Right ventricle myocardium superior (tissue), 1 donor: ENCODE measurements at regions not wholly inside any gene's neighbourhood (a gene's known extent, or its start where the extent isn't known, plus 50 kb on each side); places are given as distances from the start of the nearest gene placed in this dataset.
"Not testable (repeated sequence)": the region's sequence is repeated elsewhere in the genome, so short reads cannot be mapped to it uniquely, and the experiment has no call there.

Experiments used
- ATAC-seq: fragments of 200-7000 bp; cut with Tn5 transposase; one replicate; pipeline ENCODE4 v1.9.1; 2020; ENCODE audit warnings: mild to moderate bottlenecking; ENCODE audit not compliant: poor library complexity
- DNase-seq: peaks from one replicate; pipeline ENCODE4 v3.0.0-alpha.2; 2020
- intact Hi-C: fragments of 100-400 bp; cut with DNase I; formaldehyde crosslinking; loops from one replicate; pipeline ENCODE4 v1.11.2; 2022
- donor health status: DM: no; HTN: yes; CAD: no; lungs with severe emphysema.

DNA sequence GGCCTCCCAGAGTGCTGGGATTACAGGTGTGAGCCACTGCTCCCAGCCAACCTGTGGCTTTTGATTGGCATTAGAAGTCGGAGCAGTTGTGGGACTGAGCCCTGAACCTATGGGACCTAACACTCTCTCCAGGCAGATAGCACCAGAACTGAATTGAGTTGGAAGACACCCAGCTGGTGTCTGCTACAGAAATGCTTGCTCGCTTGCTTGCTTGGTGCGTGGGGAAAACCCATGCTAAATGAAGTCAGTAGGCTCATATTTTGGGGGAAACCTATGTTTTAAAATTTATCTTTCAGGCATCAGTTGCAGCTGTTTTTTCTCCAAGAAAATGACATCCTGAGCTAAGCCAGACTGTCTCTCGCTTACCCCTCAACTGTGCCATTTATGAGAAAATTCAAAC is 158.5 kb upstream of the RFC3 start:
- DNase-seq (no peak), ATAC-seq (no peak)
- intact Hi-C loops = no loop called here

DNA sequence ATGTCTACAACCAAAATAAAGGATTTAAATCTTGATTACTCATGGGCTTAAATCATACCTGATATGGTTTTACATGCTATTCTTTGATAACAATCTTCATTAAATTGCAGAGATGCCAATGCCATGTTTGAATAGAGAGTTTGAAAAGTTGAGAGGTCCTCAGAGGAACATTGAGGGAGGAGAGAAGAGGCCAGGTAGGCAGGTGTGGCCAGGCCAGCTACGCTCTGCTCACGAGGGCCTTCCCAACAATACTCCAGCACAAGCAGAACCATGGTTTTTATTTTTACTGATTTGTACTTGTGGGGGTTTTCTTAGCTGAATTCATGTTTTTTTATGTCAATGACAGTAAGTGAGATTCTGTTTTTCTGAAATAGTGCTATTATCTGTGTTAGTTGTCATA is 158.1 kb upstream of the RFC3 start:
- DNase-seq (no peak), ATAC-seq (no peak)
- intact Hi-C loops = no loop called here

DNA sequence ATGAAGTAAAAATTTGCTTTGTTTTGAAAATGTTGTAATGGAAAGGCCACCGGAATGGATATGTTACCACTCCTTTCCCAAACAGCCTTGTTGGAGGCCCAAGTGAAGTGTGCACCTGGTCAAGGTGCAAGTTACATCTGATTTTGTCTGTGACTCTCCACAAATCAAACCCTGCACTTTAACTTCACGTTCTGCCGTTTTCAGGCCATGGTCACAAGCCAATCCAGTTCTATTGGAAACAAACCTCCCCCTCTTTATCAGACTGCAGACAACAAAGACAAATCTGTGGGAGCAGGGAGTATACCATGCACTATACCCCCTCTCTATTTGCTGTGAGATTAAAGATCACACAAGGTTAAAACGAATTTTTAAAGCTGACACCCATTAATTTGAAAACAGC is 155.6 kb upstream of the RFC3 start:
- no peak for ATAC-seq
- intact Hi-C loops = no loop called here
- DNase-seq = no peak

DNA sequence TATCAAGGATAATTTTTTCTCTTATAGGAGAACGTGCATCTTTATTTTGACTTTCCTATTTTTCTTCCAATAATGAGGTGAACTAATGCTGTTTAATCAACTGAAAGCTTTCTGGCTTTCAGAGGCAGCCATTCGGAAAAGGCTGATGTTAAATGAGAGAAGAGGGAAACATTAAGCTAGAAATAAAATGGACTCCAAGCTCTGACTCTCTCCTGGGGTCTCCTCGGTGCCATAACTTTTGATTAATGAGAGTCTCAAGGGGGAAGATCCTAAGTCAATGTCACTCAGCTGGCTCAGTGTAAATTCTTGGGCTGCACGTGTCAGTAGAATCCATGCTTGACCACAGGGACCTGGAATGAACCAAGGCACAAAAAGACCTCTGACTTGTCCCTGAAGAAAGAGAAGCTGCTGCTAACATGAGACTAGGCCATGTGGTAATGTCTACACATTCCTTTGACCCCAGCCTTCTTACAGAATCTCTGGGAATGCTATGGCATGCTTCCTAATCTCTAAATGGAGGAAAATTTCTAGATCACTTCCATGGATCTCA is 152.2 kb upstream of the RFC3 start:
- intact Hi-C loops = no loop called here
- DNase-seq (no peak), ATAC-seq (no peak)

DNA sequence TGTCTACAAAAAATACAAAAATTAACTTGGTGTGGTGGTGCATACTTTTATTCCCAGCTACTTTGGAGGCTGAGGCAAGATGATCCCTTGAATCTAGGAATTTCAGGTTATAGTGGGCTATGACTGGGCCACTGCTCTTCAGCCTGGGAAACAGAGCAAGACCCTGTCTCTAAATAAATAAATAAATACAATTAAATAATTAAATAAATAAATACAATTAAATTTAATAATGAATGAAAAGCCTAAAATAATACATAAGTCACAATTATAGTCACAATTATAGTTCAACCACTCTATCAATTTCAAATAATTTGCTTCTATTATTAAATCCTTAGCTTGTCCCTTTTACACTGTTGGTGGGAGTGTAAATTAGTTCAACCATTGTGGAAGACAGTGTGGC is 146.4 kb upstream of the RFC3 start:
- no peak for DNase-seq
- intact Hi-C loops = no loop called here
- no peak for ATAC-seq

DNA sequence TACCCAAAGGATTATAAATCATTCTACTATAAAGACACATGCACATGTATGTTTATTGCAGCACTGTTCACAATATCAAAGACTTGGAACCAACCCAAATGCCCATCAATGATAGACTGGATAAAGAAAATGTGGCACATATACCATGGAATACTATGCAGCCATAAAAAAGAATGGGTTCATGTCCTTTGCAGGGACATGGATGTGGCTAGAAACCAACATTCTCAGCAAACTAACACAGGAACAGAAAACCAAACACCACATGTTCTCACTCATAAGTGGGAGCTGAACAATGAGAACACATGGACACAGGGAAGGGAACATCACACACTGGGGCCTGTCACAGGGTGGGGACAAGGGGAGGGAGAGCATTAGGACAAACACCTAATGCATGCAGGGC is 145.9 kb upstream of the RFC3 start:
- ATAC-seq, DNase-seq, intact Hi-C loops: not testable (repeated sequence)

DNA sequence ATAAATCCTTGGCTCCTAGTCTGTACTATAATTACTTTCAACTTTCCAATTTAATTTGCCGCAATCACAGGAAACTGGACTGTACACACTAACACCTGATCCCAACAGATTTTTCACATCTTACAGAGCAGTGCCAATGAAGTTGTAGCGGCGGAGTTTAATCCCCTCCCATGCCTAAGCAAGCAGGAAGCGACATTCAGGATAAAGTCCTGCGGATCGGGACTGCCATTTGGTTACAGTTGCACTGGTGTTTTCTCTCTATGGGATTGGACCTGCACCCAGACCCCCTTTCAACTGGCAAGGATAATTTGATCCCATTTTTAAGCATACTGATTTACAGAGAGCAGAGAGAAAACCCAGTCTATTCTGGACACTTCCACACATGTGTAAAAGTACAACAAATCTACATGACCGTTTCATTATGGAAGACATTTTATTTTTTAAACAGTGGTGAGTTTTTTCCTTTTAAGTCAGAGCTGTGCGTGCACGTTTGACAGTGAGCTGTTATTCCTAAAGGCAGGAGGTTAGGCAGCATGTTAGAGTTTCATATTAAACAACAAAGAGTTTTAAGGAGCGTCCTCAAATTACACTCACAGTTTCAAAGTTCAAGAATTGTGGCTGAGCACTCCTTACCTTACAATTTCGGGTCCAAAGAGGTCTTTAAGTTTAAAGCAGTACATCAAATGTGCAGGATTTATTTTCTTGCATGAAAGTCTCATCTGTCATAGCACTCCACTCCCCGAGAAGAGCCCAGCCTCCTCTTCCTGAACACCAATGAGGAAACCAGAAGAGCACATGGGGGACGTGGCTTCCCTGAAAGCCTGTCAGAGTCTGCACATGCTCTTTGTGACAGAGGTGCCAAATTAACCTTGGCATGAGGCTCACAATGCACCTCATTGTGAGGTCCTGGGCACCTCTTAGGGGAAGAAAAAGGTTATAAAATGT is 141.6 kb upstream of the RFC3 start:
- ATAC-seq = peak; percentile 98
- peak; percentile 57 for DNase-seq
- intact Hi-C loops = no loop called here

DNA sequence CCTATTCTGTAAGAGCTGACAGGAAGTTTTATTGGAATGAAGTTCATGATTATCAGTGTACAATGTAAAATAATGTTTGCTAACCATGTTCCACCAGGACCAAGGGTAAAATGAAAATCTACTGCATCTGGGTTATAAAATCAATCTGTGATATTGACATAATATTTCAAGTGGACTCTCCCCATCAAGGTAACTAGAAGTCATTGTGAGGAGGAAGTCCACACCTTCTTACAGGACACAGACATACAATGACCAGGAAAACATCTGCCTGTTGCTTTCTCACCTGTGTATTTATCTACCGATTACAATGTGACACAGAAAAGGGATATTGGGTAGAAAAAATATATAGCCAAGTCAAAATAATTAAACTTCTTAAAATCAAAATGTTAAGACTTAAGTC is 140.7 kb upstream of the RFC3 start:
- intact Hi-C loops = no loop called here
- ATAC-seq (no peak), DNase-seq (no peak)

DNA sequence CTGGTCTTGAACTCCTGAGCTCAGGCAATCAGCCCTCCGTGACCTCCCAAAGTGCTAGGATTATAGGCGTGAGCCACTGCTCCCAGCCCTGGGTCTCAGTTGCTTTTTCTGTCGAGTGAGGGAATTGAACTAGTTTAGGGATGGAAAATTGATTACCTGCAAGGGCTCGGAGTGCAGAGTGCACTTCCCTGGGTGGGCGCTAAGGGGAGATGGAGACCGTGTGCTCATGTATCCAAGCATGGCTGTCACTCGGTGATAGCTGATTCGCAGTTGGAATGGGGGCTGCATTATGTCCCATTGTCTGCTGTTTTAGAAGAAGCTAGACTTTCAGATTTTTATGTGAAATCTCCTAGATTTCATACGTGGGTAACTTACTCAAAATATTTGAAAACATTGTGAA is 139.9 kb upstream of the RFC3 start:
- intact Hi-C loops = no loop called here
- ATAC-seq (no peak), DNase-seq (no peak)

DNA sequence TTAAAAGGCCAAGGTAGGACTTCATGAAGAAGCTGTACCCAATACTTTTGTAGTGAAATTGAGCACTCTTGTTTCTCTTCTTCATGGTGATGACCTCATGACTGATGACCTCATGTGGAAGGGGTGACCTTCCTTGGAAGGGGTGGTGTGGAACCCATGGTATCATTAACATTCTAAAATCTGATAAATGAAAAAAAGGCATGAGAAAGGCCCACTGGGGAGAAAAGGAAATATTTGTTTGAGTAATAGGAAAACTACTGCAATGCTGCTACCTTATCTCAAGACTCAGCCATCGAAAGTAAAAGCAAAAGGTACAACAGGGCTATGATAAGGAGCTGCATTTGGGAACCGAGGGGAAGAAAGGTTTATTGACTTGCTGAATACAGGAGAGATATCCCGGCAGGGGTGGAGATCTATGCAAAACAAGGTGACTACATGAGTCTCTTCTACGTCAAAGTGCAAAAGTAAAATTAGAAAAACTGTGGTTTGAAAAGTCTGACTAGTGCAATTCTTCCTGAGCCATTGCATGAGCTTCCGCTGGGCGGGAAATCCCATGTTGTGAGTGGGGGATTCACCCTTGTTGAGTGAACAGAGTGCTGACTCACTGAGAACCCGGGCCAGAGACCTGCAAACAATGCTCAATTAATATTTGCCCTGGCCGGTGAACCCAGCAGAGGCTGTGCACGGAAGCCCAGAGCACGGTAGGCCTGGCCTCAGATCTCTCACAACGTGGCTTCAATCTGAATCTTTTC is 138.9 kb upstream of the RFC3 start:
- peak; percentile 30 for ATAC-seq
- DNase-seq = peak; percentile 65
- intact Hi-C loops = no loop called here

DNA sequence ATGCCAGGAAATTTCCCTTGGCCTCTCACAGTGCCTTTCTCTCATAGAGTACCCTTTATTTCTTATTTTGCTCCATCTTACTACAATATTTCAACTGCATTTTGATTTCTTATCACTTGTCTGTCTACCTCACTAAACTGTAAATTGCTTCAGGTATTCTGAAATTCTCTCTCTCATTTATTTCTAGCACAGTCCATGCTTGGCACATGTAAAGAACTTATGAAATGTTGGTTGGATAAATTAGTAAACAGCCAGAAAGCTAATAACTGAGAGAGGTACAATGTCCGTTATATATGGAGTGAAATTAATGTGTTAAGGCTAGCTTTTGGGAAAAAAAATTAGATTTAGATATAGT is 138.3 kb upstream of the RFC3 start:
- intact Hi-C loops = no loop called here
- ATAC-seq (no peak), DNase-seq (no peak)

DNA sequence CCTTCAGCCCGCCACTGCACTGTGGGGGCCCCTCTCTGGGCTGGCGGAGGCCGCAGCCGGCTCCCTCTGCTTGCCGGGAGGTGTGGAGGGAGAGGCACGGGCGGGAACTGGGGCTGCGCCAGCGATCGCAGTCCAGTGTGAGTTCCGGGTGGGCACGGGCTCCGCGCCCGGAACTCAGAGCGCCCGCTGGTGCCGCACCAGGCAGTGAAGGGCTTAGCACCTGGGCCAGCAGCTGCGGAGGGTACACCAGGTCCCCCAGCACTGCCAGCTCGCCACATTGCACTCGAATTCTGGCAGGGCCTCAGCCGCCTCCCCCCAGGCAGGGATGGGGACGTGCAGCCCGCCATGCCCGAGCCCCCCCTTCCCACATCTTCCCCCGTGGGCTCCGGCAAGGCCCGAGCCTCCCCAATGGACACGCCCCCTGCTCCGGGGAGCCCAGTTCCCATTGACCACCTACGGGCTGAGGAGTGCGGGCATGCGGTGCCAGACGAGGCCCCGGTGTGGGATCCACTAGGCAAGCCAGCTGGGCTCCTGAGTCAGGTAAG is 135.9 kb upstream of the RFC3 start:
- no peak for DNase-seq
- intact Hi-C loops = no loop called here
- ATAC-seq = no peak

DNA sequence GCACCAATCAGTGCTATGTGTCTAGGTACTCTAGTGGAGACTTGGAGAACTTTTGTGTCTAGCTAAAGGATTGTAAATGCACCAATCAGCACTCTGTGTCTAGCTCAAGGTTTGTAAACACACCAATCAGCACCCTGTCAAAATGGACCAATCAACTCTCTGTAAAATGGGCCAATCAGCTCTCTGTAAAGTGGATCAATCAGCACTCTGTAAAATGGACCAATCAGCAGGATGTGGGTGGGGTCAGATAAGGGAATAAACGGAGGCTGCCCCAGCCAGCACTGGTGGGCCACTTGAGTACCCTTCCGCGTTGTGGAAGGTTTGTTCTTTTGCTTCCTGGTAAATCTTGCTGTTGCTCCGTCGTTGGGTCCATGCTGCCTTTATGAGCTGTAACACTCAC is 135.3 kb upstream of the RFC3 start:
- ATAC-seq, intact Hi-C loops, DNase-seq: not testable (repeated sequence)

DNA sequence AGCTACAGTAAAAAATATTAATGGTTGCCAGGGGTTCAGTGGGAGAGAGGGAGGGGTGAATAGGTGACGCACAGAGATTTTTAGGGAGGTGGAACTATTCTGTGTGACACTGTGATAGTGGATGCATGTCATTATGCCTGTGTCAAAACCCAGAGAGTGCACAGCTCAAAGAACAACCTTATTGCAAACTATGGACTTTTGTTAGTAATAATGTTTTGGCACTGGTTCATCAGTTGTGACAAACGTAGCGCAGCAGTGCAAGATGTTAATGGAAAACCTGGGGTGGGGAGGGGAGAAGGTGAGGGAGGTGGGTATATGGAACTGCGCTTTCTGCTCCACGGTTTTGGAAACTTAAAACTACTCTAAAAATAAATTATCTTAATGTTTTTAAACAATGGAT is 134.6 kb upstream of the RFC3 start:
- DNase-seq = no peak
- intact Hi-C loops = no loop called here

DNA sequence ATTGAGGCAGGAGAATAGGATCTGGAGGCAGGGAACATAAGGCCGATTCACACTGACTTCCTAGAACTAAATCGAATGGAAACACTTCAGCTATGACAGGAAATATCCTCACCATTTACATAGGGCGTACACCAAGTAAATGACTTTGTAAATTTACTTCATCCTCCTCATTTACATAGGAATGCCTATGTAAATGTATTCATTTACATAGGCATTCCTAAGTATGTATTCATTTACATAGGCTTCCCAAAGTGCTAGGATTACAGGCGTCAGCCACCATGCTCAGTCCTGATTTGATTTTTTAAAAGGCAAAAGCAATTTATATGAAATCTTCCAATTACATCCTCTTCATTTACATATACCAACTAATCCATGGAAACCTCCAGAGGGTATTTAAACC is 133.1 kb upstream of the RFC3 start:
- no peak for DNase-seq
- no peak for ATAC-seq
- intact Hi-C loops = no loop called here

More for the DNA sequence above, 134.6 kb upstream of the RFC3 start:
- no peak for ATAC-seq

DNA sequence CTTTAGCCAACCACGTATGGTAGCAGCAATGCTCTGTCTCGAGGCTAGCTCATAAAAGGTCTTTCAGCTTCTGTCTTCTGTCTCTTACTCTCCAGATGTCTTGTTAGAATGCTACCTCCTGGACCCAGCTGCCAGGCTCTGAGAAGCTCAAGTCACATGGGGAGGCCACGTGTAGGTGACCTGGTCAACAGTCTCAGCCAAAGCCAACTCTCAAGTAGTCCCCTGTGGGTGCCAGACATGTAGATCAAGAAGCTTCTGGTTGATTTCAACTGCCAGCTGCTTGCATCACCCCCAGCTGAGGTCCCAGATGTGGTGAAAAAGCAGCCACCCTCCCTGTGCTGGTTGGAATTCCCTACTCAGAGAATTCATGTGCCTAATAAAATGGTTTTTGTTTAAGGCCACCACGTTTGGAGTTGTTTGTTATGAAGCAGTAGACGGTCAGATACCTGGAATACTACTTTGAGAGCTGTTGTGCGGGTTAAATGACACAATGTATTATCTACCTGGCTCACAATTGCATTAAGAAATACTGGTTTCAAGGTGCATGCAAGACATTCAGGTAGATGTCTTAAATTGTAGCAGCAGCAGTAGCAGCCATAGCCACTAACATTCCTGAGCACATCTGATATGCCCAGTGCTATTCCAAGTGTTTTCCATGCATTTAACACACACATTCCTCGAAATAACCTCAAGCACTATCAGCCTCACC is 131.0 kb upstream of the RFC3 start:
- DNase-seq (no peak), ATAC-seq (no peak)
- intact Hi-C loops = no loop called here

DNA sequence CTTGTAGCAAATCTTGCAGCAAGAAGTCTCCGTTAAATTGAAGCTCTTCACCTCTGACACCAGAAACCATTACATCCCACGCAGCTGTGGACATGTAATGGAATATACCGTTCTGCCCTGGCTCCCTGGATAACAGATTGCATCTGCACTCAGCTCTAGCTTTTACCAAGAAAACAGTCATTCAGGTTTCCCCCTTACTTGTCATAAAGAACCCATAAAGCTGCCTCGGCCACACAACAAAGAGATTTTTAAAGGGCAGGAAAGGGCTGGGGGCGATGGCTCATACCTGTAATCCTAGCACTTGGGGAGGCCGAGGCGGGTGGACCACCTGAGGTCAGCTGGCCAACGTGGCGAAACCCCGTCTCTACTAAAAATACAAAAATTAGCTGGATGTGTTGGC is 127.6 kb upstream of the RFC3 start:
- DNase-seq = no peak
- intact Hi-C loops = no loop called here

DNA sequence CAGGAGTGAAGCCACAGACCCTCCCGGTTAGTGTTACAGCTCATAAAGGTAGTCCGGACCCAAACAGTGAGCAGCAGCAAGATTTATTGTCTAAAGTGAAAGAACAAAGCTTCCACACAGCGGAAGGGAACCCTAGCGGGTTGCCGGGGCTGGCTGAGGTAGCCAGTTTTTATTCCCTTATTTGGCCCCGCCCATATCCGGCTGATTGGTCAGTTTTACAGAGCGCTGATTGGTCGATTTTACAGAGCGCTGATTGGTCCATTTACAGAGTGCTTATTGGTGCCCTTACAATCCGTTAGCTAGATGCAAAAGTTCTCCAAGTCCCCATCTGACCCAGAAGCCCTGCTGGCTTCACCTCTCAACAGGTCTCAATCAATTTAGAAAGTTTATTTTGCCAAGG is 126.0 kb upstream of the RFC3 start:
- intact Hi-C loops = no loop called here
- DNase-seq = no peak
- ATAC-seq = no peak

More for the DNA sequence above, 127.6 kb upstream of the RFC3 start:
- no peak for ATAC-seq

DNA sequence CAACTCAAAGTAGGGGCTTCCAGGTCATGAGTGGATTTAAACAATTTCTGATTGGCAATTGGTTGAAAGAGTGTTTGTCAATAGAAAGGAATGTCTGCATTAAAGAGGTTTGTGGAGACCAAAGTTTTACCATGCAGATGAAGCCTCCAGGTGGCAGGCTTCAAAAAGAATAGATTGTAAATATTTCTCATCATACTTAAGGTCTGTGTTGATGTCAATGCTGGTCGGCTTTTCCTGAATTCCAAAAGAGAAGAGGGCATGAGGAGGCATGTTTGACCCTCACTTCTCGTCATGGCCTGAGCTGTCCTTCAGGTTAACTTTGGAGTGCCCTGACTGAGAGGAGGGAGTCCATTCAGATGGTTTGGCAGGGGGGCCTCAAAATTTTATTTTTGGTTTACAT is 125.4 kb upstream of the RFC3 start:
- intact Hi-C loops = no loop called here
- ATAC-seq = no peak
- DNase-seq = no peak
